ENCODE measurements at regions not wholly inside any gene's neighbourhood (a gene's known extent, or its start where the extent isn't known, plus 50 kb on each side); places are given as distances from the start of the nearest gene placed in this dataset.

GRCh38 chr10:130428936-130429335 is 292.7 kb downstream of the GLRX3 start:
- no peak for DNase-seq

GRCh38 chr10:130429809-130430208 is 293.6 kb downstream of the GLRX3 start:
- DNase-seq: no peak

DNA sequence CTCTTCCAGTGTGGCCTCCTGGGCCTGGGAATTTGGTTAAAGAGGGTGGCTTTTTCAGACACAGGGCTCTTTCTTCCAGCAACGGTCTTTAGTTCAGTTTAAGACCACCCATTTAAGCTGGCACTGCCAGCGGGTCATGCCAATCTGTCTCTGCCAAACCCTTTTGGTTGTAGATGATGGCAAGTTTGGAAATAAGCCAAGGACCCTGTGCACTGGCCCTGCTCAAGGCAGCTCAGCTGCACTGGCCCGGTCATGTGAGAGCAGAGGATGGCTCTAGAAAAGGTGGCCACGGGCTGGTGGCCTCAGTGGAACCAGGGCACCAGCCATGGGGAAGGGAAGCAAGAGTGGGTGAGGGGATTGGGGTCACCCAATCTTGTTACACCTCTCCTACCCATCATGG is 294.1 kb downstream of the GLRX3 start:
- DNase-seq: no peak

- DNase-seq: no peak
Measured at GRCh38 chr10:130430852-130431704, 294.9 kb downstream of the GLRX3 start.

DNA sequence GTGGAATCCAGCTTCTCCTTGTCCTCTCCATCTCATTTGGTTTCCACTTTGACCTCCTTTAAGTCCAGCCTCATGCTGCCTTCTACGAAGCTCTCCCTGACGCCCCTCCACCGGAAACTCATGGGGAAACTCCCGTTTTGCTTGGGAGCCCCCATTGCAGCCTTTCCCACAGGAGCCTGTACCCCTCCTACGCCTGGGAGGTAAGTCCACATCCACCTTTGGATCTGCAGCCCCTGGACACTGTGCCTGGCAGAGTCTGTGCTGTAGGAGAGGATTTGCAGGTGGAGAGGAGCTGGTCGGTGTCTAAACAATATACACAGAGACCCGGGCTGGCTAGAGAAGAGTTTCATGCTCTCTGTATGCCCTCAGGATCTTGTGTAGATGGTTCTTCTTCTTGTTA is 296.1 kb downstream of the GLRX3 start:
- no peak for DNase-seq

DNA sequence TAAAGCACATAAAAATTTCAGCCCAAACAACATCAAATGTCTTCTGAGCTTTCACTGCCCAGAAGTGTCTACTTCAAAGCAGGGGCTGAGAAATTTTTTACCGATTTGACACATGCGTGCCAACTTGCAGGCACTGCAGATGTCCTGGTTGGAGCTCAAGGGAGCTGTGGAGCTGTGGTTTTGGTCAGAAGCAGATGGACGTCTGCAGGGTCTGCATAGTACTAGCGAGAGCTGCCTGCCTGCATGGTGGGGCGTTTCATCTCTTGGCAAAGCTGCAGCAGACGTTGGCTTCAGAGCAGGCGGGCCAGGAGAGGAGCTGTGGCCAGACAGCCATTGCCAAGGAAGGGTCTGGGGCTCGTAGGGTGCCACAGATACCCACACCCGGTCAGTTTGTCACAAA is 296.7 kb downstream of the GLRX3 start:
- no peak for DNase-seq

DNA sequence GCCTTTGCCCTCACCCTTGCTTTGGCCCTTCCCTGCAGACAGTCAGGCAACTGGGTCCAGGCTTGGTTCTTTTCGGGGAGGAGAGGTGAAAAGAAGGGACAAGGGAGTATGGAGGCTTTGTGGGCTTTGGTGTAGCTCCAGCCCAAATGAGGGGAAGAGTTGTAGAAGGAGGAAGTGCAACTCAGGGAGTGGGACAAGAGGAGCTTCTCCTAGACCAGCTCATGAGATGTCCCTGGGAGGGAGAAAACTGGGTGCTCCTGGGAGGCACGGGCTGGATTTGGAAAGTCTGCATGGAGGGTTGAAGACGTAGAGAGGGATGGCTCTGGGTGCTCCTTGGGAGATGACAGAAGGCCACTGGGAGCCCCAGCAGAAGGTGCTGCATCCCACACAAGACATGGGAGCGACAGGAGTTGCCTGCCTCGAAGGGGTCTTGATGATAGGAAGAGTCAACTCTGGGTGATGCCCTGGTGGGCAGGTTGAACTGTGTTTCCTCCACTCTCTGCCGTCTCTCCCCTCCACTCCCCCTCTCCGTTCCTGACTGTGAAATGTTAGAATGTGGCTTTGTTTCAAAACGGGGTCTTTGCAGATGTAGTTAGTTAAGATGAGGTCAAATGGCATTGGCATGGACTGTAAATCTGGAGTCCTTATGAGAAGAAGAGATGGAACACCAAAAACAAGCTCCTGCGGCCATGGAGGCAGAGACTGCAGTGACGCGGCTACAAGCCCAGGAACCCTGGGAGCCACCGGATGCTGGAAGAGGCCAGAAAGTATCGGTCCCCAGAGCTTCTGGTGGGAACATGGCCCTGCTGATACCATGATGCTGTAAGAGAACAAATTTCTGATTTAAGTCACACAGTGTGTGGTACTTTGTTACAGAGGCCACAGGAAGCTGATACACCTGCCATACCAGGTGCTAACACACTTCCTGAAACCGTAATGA is 298.5 kb downstream of the GLRX3 start:
- DNase-seq: no peak

- DNase-seq: no peak
Measured at GRCh38 chr10:130435961-130436360, 299.8 kb downstream of the GLRX3 start.

- DNase-seq: no peak
Measured at GRCh38 chr10:130438861-130439260, 302.7 kb downstream of the GLRX3 start.

GRCh38 chr10:130439766-130440165 is 303.6 kb downstream of the GLRX3 start:
- DNase-seq: peak in 6 of 58 donors; percentile 5 to 20 (median 10)

DNA sequence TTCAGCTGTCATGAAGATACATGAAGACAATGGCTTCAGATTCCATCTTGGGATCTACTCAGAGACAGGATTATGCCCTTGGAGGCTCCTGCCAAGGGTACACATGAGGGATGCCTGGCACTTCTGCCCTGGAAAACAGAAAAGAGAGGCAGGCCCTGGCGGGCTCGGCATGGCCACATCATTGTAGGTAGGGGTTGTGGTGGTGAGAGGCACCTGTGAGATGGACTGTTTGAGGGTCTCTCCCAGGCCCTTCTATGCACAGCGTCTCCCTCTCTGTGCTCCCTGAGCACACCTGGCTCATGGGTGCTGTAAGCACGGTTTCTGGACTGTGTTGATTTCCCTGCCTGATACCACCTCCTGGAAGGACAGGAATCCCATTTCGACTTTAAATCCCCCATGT is 304.3 kb downstream of the GLRX3 start:
- DNase-seq: no peak

- DNase-seq: no peak
Measured at GRCh38 chr10:130440971-130441370, 304.8 kb downstream of the GLRX3 start.

DNA sequence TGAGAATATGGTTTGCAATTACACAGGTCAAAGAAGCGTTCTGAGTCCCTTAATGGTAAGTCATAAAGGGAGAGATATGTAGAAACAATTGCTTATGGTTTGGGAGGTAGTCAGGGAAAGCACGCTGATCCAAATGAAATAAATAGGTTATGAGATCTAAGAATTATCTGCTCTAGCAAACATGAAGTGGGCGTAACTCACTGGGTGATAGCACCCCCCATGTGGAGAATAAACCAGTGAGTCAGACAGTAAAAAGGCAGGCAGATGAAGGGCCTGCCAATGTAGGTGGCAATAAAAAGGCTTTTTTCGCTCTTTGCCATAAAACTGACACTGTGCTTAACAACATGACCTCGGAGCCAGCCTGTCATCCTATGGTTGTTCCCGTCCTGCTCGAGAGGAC is 306.9 kb downstream of the GLRX3 start:
- DNase-seq: no peak

GRCh38 chr10:130453036-130453720 is 317.0 kb downstream of the GLRX3 start:
- no peak for DNase-seq

DNA sequence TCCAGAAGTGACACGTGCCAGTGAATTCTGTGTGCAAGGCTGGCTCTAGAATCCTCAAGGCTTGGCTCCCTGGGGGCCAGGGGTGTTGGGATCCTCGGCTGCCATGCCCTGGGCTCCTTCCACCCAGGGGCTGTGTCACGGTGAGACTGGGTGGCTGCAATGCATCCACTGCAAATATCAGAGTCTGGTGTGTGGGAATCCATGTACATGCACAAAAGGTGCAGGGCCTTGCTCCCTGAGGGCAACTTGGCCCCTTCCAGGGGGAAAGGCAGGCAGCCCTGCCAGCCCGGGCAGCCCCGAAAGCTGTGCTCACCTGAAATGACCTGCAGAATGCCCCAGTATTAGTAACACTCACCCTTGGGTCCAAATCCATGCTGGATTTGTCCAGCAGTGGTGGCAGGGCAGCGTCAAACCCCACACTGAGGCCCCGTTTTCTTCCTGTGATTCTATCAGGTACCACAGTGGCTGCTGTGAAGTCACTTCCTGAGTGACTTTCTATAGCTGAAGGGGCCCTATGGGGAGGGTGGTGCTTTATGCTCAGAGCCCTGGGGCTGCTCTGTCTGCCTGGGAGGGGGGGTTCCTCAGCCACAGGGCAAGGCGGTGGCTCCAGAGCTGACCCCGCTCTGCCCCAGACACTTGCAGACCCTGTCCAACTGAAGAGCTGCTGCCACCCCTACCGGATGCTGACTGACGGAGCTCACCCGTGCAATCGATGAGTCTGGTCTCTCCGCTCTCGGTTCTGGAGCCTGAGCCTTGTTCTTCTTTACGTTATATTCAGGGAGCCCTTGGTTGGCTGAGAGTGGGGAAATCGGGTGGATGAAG is 317.7 kb downstream of the GLRX3 start:
- no peak for DNase-seq

- no peak for DNase-seq
Measured at GRCh38 chr10:130454543-130455000, 318.4 kb downstream of the GLRX3 start.

- no peak for DNase-seq
Measured at GRCh38 chr10:130455111-130455695, 319.0 kb downstream of the GLRX3 start.

GRCh38 chr10:130455791-130456190 is 319.6 kb downstream of the GLRX3 start:
- DNase-seq: no peak

- no peak for DNase-seq
Measured at GRCh38 chr10:130456616-130457015, 320.4 kb downstream of the GLRX3 start.

DNA sequence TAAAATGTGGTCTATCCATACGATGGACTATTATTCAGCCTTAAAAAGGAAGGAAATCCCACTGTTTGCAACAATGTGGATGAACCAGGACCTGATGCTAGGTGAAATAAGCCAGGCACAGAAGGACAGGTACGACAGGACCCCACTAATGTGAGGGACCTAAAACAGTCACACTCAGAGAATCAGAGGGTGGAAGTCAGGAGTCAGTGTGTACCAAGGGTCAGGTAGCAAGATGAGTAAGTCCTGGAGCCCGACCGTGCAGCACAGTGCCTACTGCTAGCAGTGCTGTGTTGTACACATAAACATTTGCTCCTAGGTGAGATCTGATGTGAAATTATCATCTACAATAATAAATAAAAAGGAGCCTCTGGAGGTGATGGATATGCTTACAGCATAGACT is 322.3 kb downstream of the GLRX3 start:
- DNase-seq: no peak
